Lower leg skin (tissue), 3 donors: ENCODE measurements at regions not wholly inside any gene's neighbourhood (a gene's known extent, or its start where the extent isn't known, plus 50 kb on each side); places are given as distances from the start of the nearest gene placed in this dataset.

Experiments
- CTCF ChIP-seq, 3 donors: fragments of 450-650 bp; IDR thresholded peaks; one replicate each; pipeline ENCODE4 v1.5.1; 2016; ENCODE audit warnings: antibody characterized with exemption in 3 of 3, mild to moderate bottlenecking in 3 of 3, moderate library complexity in 2 of 3
- POLR2A ChIP-seq, 2 donors: fragments of 450-650 bp; IDR thresholded peaks; one replicate each; pipeline ENCODE4 v1.6.1; 2016 to 2017; ENCODE audit warnings: antibody characterized with exemption in 2 of 2, mild to moderate bottlenecking in 1 of 2, moderate library complexity in 1 of 2

GRCh38 chr7:115649429-115649828 lies 381.1 kb downstream of the TFEC start:
- TF ChIP-seq CTCF (IDR thresholded peaks at IDR 0.05) (no peak), POLR2A (IDR thresholded peaks at IDR 0.05) (no peak)
